GM23248 (cell line): ENCODE measurements at regions not wholly inside any gene's neighbourhood (a gene's known extent, or its start where the extent isn't known, plus 50 kb on each side); places are given as distances from the start of the nearest gene placed in this dataset.

Source experiments
- DNase-seq: peaks from one replicate; pipeline ENCODE4 v3.0.0-alpha.2; 2015
- H2AFZ ChIP-seq: fragments of 200-600 bp; sonication (generic); 2 replicates; pipeline ENCODE4 v1.6.1; 2016; ENCODE audit warnings: antibody characterized with exemption
- H3F3A ChIP-seq: fragments of 200-600 bp; sonication (generic); 2 replicates; pipeline ENCODE4 v1.6.1; 2016; ENCODE audit warnings: mild to moderate bottlenecking, antibody characterized with exemption, mixed run types; ENCODE audit not compliant: insufficient read depth
- H3K27ac ChIP-seq: fragments of 200-600 bp; sonication (generic); 2 replicates; pipeline ENCODE4 v1.5.1; 2016; ENCODE audit warnings: mild to moderate bottlenecking
- H3K27me3 ChIP-seq: fragments of 200-600 bp; sonication (generic); replicated peaks from 2 replicates; pipeline ENCODE4 v1.6.1; 2016; ENCODE audit warnings: mild to moderate bottlenecking; ENCODE audit not compliant: insufficient read depth
- H3K36me3 ChIP-seq: fragments of 200-600 bp; sonication (generic); 2 replicates; pipeline ENCODE4 v1.6.1; 2016; ENCODE audit warnings: low read depth, mild to moderate bottlenecking
- H3K4me1 ChIP-seq: fragments of 200-600 bp; sonication (generic); 2 replicates; pipeline ENCODE4 v1.6.1; 2016; ENCODE audit warnings: mild to moderate bottlenecking; ENCODE audit not compliant: insufficient read depth
- H3K4me2 ChIP-seq: fragments of 200-600 bp; sonication (generic); one replicate; pipeline ENCODE4 v1.6.1; 2016; ENCODE audit warnings: mild to moderate bottlenecking; ENCODE audit not compliant: unreplicated experiment
- H3K4me3 ChIP-seq: fragments of 200-600 bp; sonication (generic); 2 replicates; pipeline ENCODE4 v1.5.1; 2016; ENCODE audit warnings: mild to moderate bottlenecking
- H3K79me2 ChIP-seq: fragments of 200-600 bp; sonication (generic); 2 replicates; pipeline ENCODE4 v1.6.1; 2016; ENCODE audit warnings: mild to moderate bottlenecking; ENCODE audit not compliant: insufficient read depth
- H3K9ac ChIP-seq: fragments of 200-600 bp; sonication (generic); 2 replicates; pipeline ENCODE4 v1.6.1; 2016; ENCODE audit warnings: mild to moderate bottlenecking
- H3K9me2 ChIP-seq: fragments of 200-600 bp; sonication (generic); 2 replicates; pipeline ENCODE4 v1.6.1; 2016; ENCODE audit warnings: mixed run types, mild to moderate bottlenecking, moderate library complexity; ENCODE audit not compliant: insufficient read depth
- H3K9me3 ChIP-seq: fragments of 200-600 bp; sonication (generic); one replicate; pipeline ENCODE4 v1.6.1; 2017; ENCODE audit warnings: low read depth
- H4K20me1 ChIP-seq: fragments of 200-600 bp; sonication (generic); 2 replicates; pipeline ENCODE4 v1.6.0; 2016; ENCODE audit not compliant: insufficient read depth
- EZH2 ChIP-seq: fragments of 200-600 bp; sonication (generic); IDR thresholded peaks from 2 replicates; pipeline ENCODE4 v1.6.1; 2018; ENCODE audit warnings: antibody characterized with exemption, mild to moderate bottlenecking; ENCODE audit not compliant: insufficient read depth, poor library complexity, severe bottlenecking
- EZH2phosphoT487 ChIP-seq: fragments of 200-600 bp; sonication (generic); IDR thresholded peaks from 2 replicates; pipeline ENCODE4 v1.6.1; 2018; ENCODE audit warnings: antibody characterized with exemption, moderate library complexity, mild to moderate bottlenecking, low read depth; ENCODE audit not compliant: insufficient read depth
- WGBS, 2 experiments: methylation state at CpG; one replicate each; pipeline ENCODE4 v1.1.6; 2015 to 2017; ENCODE audit warnings: low lambda C conversion rate in 2 of 2, low coverage in 1 of 2; ENCODE audit errors: missing lambda C conversion rate in 2 of 2; 5-methylcytosine and 5-hydroxymethylcytosine counted together
- in situ Hi-C: fragments of 300-500 bp; cut with MboI; formaldehyde crosslinking; loops from 2 replicates; pipeline ENCODE4 v1.15.0; 2020

DNA sequence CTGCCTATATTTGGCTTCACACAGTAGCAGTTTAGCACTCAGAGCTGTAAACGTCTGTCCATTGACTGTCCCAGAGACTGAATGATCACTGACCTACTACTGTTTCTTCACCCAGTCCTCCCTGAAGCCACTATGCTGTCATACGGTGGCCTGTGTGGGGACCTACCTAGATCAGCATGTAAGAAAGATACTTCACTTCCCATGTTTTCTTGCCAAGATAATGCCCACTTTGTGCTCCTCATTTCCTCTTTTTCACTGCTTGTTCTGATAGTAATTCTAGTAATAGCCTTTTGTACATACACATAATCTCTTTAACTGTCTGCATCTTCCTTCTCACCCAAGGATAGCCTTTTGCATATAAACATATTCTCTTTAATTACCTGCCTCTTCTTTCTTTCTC lies 109.9 kb upstream of the TIAM2 start:
- H3K4me1 ChIP-seq = no peaks in the 10 kb centered on the region
- H3K9me3 ChIP-seq = no peaks in the 10 kb centered on the region
- H3K79me2 ChIP-seq = no peaks in the 10 kb centered on the region
- TF ChIP-seq EZH2 = no peak
- TF ChIP-seq EZH2phosphoT487 = no peak
- no peaks in the 10 kb centered on the region for H4K20me1 ChIP-seq
- no peak overlapping the region for H3K4me3 ChIP-seq
- 82 to 91% methylated on average over 2 of the region's 2 CpGs for WGBS, 2 experiments
- no peak overlapping the region for H2AFZ ChIP-seq
- H3K9me2 ChIP-seq = no peaks in the 10 kb centered on the region
- no peak overlapping the region for H3K9ac ChIP-seq
- in situ Hi-C loops = no loop called here
- no peak for DNase-seq
- H3K4me2 ChIP-seq = no peak overlapping the region
- H3K27ac ChIP-seq = no peak overlapping the region
- no peaks in the 10 kb centered on the region for H3F3A ChIP-seq
- H3K27me3 ChIP-seq = no peaks in the 10 kb centered on the region
- no peaks in the 10 kb centered on the region for H3K36me3 ChIP-seq

DNA sequence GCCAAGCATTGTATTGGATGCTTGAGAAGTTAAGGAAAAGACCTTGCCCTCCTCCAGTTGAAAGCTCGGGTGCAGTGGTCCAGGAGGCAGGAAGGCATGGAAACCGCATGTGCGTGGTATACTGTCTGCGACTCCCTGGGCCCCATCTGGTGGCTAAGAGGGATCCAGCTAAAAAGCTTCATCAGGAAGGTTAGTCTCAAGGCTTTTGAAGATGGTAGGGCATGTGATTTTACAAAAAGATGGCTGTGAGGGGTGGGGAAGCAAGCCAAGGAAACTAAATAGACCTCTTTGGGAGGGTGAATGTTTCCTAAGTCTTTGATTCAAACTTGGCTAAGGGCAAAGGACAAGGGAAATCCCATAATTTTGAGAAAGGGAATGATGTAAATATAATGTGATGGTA lies 109.1 kb upstream of the TIAM2 start:
- TF ChIP-seq EZH2phosphoT487 = no peak
- TF ChIP-seq EZH2 = no peak
- no peaks in the 10 kb centered on the region for H3K27me3 ChIP-seq
- DNase-seq = no peak
- no peak overlapping the region for H3K9ac ChIP-seq
- H3F3A ChIP-seq = no peaks in the 10 kb centered on the region
- in situ Hi-C loops = no loop called here
- H3K4me1 ChIP-seq = no peaks in the 10 kb centered on the region
- H3K4me2 ChIP-seq = no peak overlapping the region
- no peak overlapping the region for H2AFZ ChIP-seq
- no peaks in the 10 kb centered on the region for H3K9me2 ChIP-seq
- H3K36me3 ChIP-seq = no peaks in the 10 kb centered on the region
- 94 to 95% methylated on average over 4 of the region's 4 CpGs for WGBS, 2 experiments
- no peaks in the 10 kb centered on the region for H3K79me2 ChIP-seq
- H4K20me1 ChIP-seq = no peaks in the 10 kb centered on the region
- H3K4me3 ChIP-seq = no peak overlapping the region
- H3K9me3 ChIP-seq = no peaks in the 10 kb centered on the region
- H3K27ac ChIP-seq = no peak overlapping the region

DNA sequence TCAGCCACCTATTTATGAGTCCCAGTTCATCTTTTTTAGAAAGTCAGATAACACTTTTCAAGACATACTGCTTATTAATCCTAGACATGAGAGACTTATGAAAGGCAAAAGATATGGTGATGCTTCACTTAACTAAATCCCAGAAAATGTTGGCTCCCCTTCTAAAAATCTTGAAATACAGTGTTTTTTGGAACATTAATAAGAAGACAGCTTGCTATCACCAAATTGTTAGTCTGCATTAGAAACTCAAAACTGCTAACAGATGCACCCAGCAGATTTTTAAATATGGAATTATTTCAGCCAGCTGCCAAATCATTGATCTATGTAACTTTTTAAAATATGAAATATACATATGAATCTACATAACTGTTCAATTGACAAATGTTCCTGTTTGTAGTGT lies 108.6 kb upstream of the TIAM2 start:
- in situ Hi-C loops = no loop called here
- Histone ChIP-seq H3K79me2 (no peaks in the 10 kb centered on the region), H3K27me3 (no peaks in the 10 kb centered on the region), H3K4me1 (no peaks in the 10 kb centered on the region), H3K36me3 (no peaks in the 10 kb centered on the region), H3F3A (no peaks in the 10 kb centered on the region), H3K4me2 (no peak overlapping the region), H4K20me1 (no peaks in the 10 kb centered on the region), H2AFZ (no peak overlapping the region), H3K27ac (no peak overlapping the region), H3K9ac (no peak overlapping the region), H3K9me3 (no peaks in the 10 kb centered on the region), H3K4me3 (no peak overlapping the region), H3K9me2 (no peaks in the 10 kb centered on the region)
- TF ChIP-seq EZH2phosphoT487 (no peak), EZH2 (no peak)
- DNase-seq = no peak

DNA sequence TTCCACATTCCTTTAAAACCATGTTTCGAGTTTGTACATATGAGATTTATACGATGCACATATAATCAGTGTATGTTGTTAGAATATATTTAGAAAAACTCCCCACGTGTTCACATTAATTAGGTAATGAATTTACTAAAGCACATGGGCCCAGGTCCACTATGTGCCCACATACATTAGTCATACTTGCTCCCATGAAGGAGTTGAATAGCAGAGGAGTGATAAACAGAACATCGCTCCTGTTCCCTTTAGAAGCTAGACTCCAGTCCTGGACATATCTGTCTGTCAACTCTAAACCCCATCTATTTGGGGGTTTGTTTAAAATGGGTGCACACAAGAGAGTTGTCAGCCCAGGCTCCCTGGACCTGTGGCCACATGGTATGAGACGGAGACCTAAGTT lies 108.1 kb upstream of the TIAM2 start:
- in situ Hi-C loops = no loop called here
- Histone ChIP-seq H3K9ac (no peak overlapping the region), H4K20me1 (no peaks in the 10 kb centered on the region), H3K27ac (no peak overlapping the region), H3K36me3 (no peaks in the 10 kb centered on the region), H3K27me3 (no peaks in the 10 kb centered on the region), H3K4me1 (no peaks in the 10 kb centered on the region), H3K4me3 (no peak overlapping the region), H3K9me3 (no peaks in the 10 kb centered on the region), H3K9me2 (no peaks in the 10 kb centered on the region), H3K79me2 (no peaks in the 10 kb centered on the region), H3K4me2 (no peak overlapping the region), H3F3A (no peaks in the 10 kb centered on the region), H2AFZ (no peak overlapping the region)
- peak; percentile 41 for DNase-seq
- WGBS, 2 experiments = 94% methylated on average over 5 of the region's 5 CpGs
- no peak for TF ChIP-seq EZH2
- no peak for TF ChIP-seq EZH2phosphoT487
